GM20000 (cell line): ENCODE measurements at regions not wholly inside any gene's neighbourhood (a gene's known extent, or its start where the extent isn't known, plus 50 kb on each side); places are given as distances from the start of the nearest gene placed in this dataset.

Experiments used
- DNase-seq: peaks from one replicate; pipeline ENCODE4 v3.0.0; 2012; ENCODE audit warnings: low spot score
- CTCF ChIP-seq: IDR thresholded peaks from 2 replicates; pipeline ENCODE4 v1.5.1; 2012; ENCODE audit warnings: mild to moderate bottlenecking, control low read depth; ENCODE audit errors: extremely low read depth, missing control alignments

- no peak for DNase-seq
- no peak for TF ChIP-seq CTCF
Observed at GRCh38 chr6:141139461-141139860, 993.3 kb upstream of the GJE1 start.

GRCh38 chr6:141134723-141135122 is 998.0 kb upstream of the GJE1 start:
- DNase-seq, result no peak
- TF ChIP-seq CTCF, result no peak

GRCh38 chr6:141133836-141134235 is 998.9 kb upstream of the GJE1 start:
- no peak for DNase-seq

GRCh38 chr6:141133346-141133745 is 999.4 kb upstream of the GJE1 start:
- DNase-seq, result no peak
- no peak for TF ChIP-seq CTCF

More at GRCh38 chr6:141133836-141134235, 998.9 kb upstream of the GJE1 start:
- no peak for TF ChIP-seq CTCF

- no peak for TF ChIP-seq CTCF
- no peak for DNase-seq
Observed at GRCh38 chr6:141131616-141132015, 1001.1 kb upstream of the GJE1 start.

GRCh38 chr6:141123497-141123896 is 1009.2 kb upstream of the GJE1 start:
- no peak for DNase-seq
- no peak for TF ChIP-seq CTCF

- no peak for TF ChIP-seq CTCF
- DNase-seq, result no peak
Observed at GRCh38 chr6:141123049-141123448, 1009.7 kb upstream of the GJE1 start.
